KMS-11 (cell line): ENCODE measurements at regions not wholly inside any gene's neighbourhood (a gene's known extent, or its start where the extent isn't known, plus 50 kb on each side); places are given as distances from the start of the nearest gene placed in this dataset.

Experiments used
- H2AFZ ChIP-seq: fragments of 200-600 bp; sonication (generic); 2 replicates; pipeline ENCODE4 v1.6.1; 2016; ENCODE audit warnings: antibody characterized with exemption, mixed run types, low read depth
- H3K27ac ChIP-seq: fragments of 200-600 bp; sonication (generic); 2 replicates; pipeline ENCODE4 v1.6.1; 2016; ENCODE audit warnings: mild to moderate bottlenecking, mixed run types
- H3K27me3 ChIP-seq: fragments of 200-600 bp; sonication (generic); 2 replicates; pipeline ENCODE4 v1.6.1; 2017; ENCODE audit warnings: mild to moderate bottlenecking, low read depth, mixed run types, moderate library complexity; ENCODE audit not compliant: insufficient read depth
- H3K36me3 ChIP-seq: fragments of 200-600 bp; sonication (generic); 2 replicates; pipeline ENCODE4 v1.6.1; 2017; ENCODE audit warnings: mild to moderate bottlenecking, mixed run types; ENCODE audit not compliant: insufficient read depth
- H3K4me1 ChIP-seq: fragments of 200-600 bp; sonication (generic); 2 replicates; pipeline ENCODE4 v1.6.1; 2016; ENCODE audit warnings: mild to moderate bottlenecking, low read depth, mixed run types; ENCODE audit not compliant: poor library complexity, severe bottlenecking
- H3K4me2 ChIP-seq: fragments of 200-600 bp; sonication (generic); 2 replicates; pipeline ENCODE4 v1.7.0; 2016; ENCODE audit warnings: mild to moderate bottlenecking, mixed run types
- H3K4me3 ChIP-seq: fragments of 200-600 bp; sonication (generic); IDR thresholded peaks from 2 replicates; pipeline ENCODE4 v1.6.1; 2017; ENCODE audit warnings: low read depth, low read length, mixed read lengths; ENCODE audit not compliant: insufficient read depth
- H3K79me2 ChIP-seq: fragments of 200-600 bp; sonication (generic); 2 replicates; pipeline ENCODE4 v1.6.1; 2016; ENCODE audit warnings: low read depth, mixed run types; ENCODE audit not compliant: insufficient read depth
- H3K9ac ChIP-seq: fragments of 200-600 bp; sonication (generic); 2 replicates; pipeline ENCODE4 v1.6.1; 2016; ENCODE audit warnings: mild to moderate bottlenecking, mixed run types
- H4K20me1 ChIP-seq: fragments of 200-600 bp; sonication (generic); 2 replicates; pipeline ENCODE4 v1.6.1; 2016; ENCODE audit warnings: mild to moderate bottlenecking, mixed run types; ENCODE audit not compliant: insufficient read depth
- CTCF ChIP-seq: fragments of 200-600 bp; sonication (generic); conservative IDR thresholded peaks from 2 replicates; pipeline ENCODE4 v1.6.1; 2017; ENCODE audit warnings: low read depth, mild to moderate bottlenecking, antibody characterized with exemption, low read length, moderate library complexity, mixed read lengths

- no peak overlapping the region for H3K9ac ChIP-seq
- H3K27me3 ChIP-seq, result no peaks in the 10 kb centered on the region
- H3K79me2 ChIP-seq, result no peaks in the 10 kb centered on the region
- H3K4me1 ChIP-seq, result no peaks in the 10 kb centered on the region
- no peak overlapping the region for H3K27ac ChIP-seq
- no peak for TF ChIP-seq CTCF
- H4K20me1 ChIP-seq, result no peaks in the 10 kb centered on the region
- no peak overlapping the region for H2AFZ ChIP-seq
- no peak overlapping the region for H3K4me2 ChIP-seq
- H3K36me3 ChIP-seq, result no peaks in the 10 kb centered on the region
- H3K4me3 ChIP-seq, result no peak overlapping the region
Observed at GRCh38 chr9:90720621-90721265, 78.1 kb upstream of the DIRAS2 start.

GRCh38 chr9:90706230-90706629 lies 63.6 kb upstream of the DIRAS2 start:
- Histone ChIP-seq H3K4me1 (no peaks in the 10 kb centered on the region), H3K4me2 (no peak overlapping the region), H3K9ac (no peak overlapping the region), H2AFZ (no peak overlapping the region), H4K20me1 (no peaks in the 10 kb centered on the region), H3K79me2 (no peaks in the 10 kb centered on the region), H3K4me3 (no peak overlapping the region), H3K27ac (no peak overlapping the region), H3K36me3 (no peaks in the 10 kb centered on the region), H3K27me3 (no peaks in the 10 kb centered on the region)
- no peak for TF ChIP-seq CTCF

GRCh38 chr9:90702441-90702955 lies 59.9 kb upstream of the DIRAS2 start:
- no peaks in the 10 kb centered on the region for H3K4me1 ChIP-seq
- TF ChIP-seq CTCF, result no peak
- H3K79me2 ChIP-seq, result no peaks in the 10 kb centered on the region
- H3K4me2 ChIP-seq, result no peak overlapping the region
- no peak overlapping the region for H2AFZ ChIP-seq
- no peak overlapping the region for H3K27ac ChIP-seq
- no peaks in the 10 kb centered on the region for H3K36me3 ChIP-seq
- H3K9ac ChIP-seq, result no peak overlapping the region
- H3K27me3 ChIP-seq, result no peaks in the 10 kb centered on the region
- H3K4me3 ChIP-seq, result no peak overlapping the region
- H4K20me1 ChIP-seq, result no peaks in the 10 kb centered on the region

GRCh38 chr9:90698871-90699440 lies 56.3 kb upstream of the DIRAS2 start:
- no peak overlapping the region for H3K4me2 ChIP-seq
- H3K27me3 ChIP-seq, result no peaks in the 10 kb centered on the region
- no peaks in the 10 kb centered on the region for H4K20me1 ChIP-seq

More at GRCh38 chr9:90698871-90699440, 56.3 kb upstream of the DIRAS2 start:
- H3K79me2 ChIP-seq, result no peaks in the 10 kb centered on the region
- no peak for TF ChIP-seq CTCF
- H3K4me1 ChIP-seq, result no peaks in the 10 kb centered on the region
- no peak overlapping the region for H3K9ac ChIP-seq
- H3K36me3 ChIP-seq, result no peaks in the 10 kb centered on the region
- no peak overlapping the region for H2AFZ ChIP-seq
- H3K27ac ChIP-seq, result no peak overlapping the region
- no peak overlapping the region for H3K4me3 ChIP-seq
